ENCODE measurements at regions not wholly inside any gene's neighbourhood (a gene's known extent, or its start where the extent isn't known, plus 50 kb on each side); places are given as distances from the start of the nearest gene placed in this dataset.
"Not testable (repeated sequence)": the region's sequence is repeated elsewhere in the genome, so short reads cannot be mapped to it uniquely, and the experiment has no call there.

DNA sequence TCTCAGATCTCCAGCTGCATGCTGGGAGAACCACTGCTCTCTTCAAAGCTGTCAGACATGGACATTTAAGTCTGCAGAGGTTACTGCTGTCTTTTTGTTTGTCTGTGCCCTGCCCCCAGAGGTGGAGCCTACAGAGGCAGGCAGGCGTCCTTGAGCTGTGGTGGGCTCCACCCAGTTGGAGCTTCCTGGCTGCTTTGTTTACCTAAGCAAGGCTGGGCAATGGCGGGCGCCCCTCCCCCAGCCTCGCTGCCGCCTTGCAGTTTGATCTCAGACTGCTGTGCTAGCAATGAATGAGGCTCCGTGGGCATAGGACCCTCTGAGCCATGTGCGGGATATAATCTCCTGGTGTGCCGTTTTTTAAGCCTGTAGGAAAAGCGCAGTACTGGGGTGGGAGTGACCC, 156.3 kb downstream of the LRATD1 start:
- H3K23ac ChIP-seq (ENCODE audit: insufficient read length); FAIRE-seq; H2BK5ac ChIP-seq (ENCODE audit: low read depth, low read length); H4K91ac ChIP-seq (replicated peaks; ENCODE audit: insufficient read length, low read length); H4K8ac ChIP-seq (ENCODE audit: extremely low read depth, insufficient read depth, low read length); H4K5ac ChIP-seq (ENCODE audit: insufficient read length, low read depth, low read length); H2AFZ ChIP-seq (ENCODE audit: low read length); H3K79me2 ChIP-seq (ENCODE audit: control insufficient read depth in 1 of 2, insufficient read depth in 2 of 2, low read length in 2 of 2); H2BK20ac ChIP-seq (ENCODE audit: low read length); H3K23me2 ChIP-seq (ENCODE audit: low read depth, low read length); H3K18ac ChIP-seq (ENCODE audit: extremely low read depth, low read length); H2BK12ac ChIP-seq (ENCODE audit: low read depth, low read length); CTCF ChIA-PET (ENCODE audit: partially characterized antibody); H3K4me1 ChIP-seq (replicated peaks in 1 of 4; ENCODE audit: control insufficient read depth in 3 of 4, insufficient read depth in 4 of 4, low read length in 3 of 4); H4K20me1 ChIP-seq (replicated peaks in 1 of 2; ENCODE audit: control insufficient read depth in 1 of 2, insufficient read depth in 2 of 2, low read length in 2 of 2); H3K27me3 ChIP-seq (replicated peaks in 1 of 4; ENCODE audit: control insufficient read depth in 3 of 4, extremely low read depth in 1 of 4, insufficient read depth in 3 of 4, low read length in 3 of 4); H3K36me3 ChIP-seq (ENCODE audit: control insufficient read depth in 2 of 4, insufficient read depth in 4 of 4, low read length in 3 of 4); H3K14ac ChIP-seq (ENCODE audit: insufficient read length); H2BK120ac ChIP-seq (replicated peaks; ENCODE audit: low read depth, low read length); DNase-seq (ENCODE audit: low read depth in 1 of 2, low spot score in 2 of 2); H3K79me1 ChIP-seq (ENCODE audit: low read depth, low read length); H2BK15ac ChIP-seq (ENCODE audit: low read length); H3K27ac ChIP-seq (ENCODE audit: low read depth, low read length); POLR2A ChIA-PET (ENCODE audit: partially characterized antibody); H3K4ac ChIP-seq (replicated peaks; ENCODE audit: insufficient read length, low read depth, low read length); H3K4me2 ChIP-seq (ENCODE audit: insufficient read depth in 1 of 2, low read depth in 2 of 2, low read length in 2 of 2); H3K56ac ChIP-seq (replicated peaks; ENCODE audit: insufficient read length, low read depth, low read length); H3K9ac ChIP-seq (replicated peaks in 1 of 4; ENCODE audit: extremely low read depth in 1 of 4, low read depth in 3 of 4, low read length in 3 of 4); H3K4me3 ChIP-seq (ENCODE audit: extremely low read depth in 1 of 4, insufficient read depth in 2 of 4, low read depth in 3 of 4, low read length in 4 of 4); H2AK5ac ChIP-seq (ENCODE audit: low read depth, low read length): not testable (repeated sequence)
- H3K9me3 ChIP-seq (ENCODE audit: insufficient read depth in 2 of 2, low read depth in 1 of 2, low read length in 1 of 2), result peaks cover 12 to 15% of the 10 kb centered on the region in 2 experiments; a peak in 3 of 4 replicates
- 93% methylated on average over 9 of the region's 9 CpGs; no CpG with 5 or more reads in 1 of the 2 experiments for WGBS, 2 experiments (ENCODE audit: extremely low coverage in 1 of 2, insufficient coverage in 1 of 2, insufficient read length in 1 of 2, insufficient replicate concordance in 2 of 2, low coverage in 1 of 2, low lambda C conversion rate in 2 of 2, missing lambda C conversion rate in 1 of 2)
